Endothelial cell of umbilical vein (primary cell): ENCODE measurements at regions not wholly inside any gene's neighbourhood (a gene's known extent, or its start where the extent isn't known, plus 50 kb on each side); places are given as distances from the start of the nearest gene placed in this dataset.

Experiments
- CTCF ChIP-seq, 2 donors: IDR thresholded peaks; 1 replicate in 1 of 2; 2 replicates in 1 of 2; pipeline ENCODE4 v1.5.1; 2011; ENCODE audit warnings: low read length in 2 of 2, mild to moderate bottlenecking in 2 of 2, moderate library complexity in 2 of 2, control low read depth in 1 of 2, inconsistent platforms in 1 of 2, low read depth in 1 of 2; ENCODE audit not compliant: insufficient read depth in 1 of 2; ENCODE audit errors: extremely low read depth in 1 of 2
- GATA2 ChIP-seq: IDR thresholded peaks from 2 replicates; pipeline ENCODE4 v1.7.0; 2011; ENCODE audit warnings: low read depth, mild to moderate bottlenecking, moderate library complexity, mixed read lengths, low read length; ENCODE audit not compliant: insufficient read length, insufficient read depth

- TF ChIP-seq CTCF (IDR thresholded peaks at IDR 0.05; ENCODE audit: extremely low read depth in 1 of 2, insufficient read depth in 1 of 2, low read depth in 1 of 2, low read length in 2 of 2) (no peak), GATA2 (no peak)
These were observed 346.6 kb downstream of the COG6 start for GRCh38 chr13:40002016-40002415.
